GM12872 (cell line): ENCODE measurements at regions not wholly inside any gene's neighbourhood (a gene's known extent, or its start where the extent isn't known, plus 50 kb on each side); places are given as distances from the start of the nearest gene placed in this dataset.

Experiments used
- TF ChIP-seq, protein P1 (sequence below): IDR thresholded peaks from 3 replicates; pipeline ENCODE4 v1.5.1; 2011; ENCODE audit warnings: low read depth, mild to moderate bottlenecking, low read length, moderate library complexity; ENCODE audit not compliant: insufficient read depth

DNA sequence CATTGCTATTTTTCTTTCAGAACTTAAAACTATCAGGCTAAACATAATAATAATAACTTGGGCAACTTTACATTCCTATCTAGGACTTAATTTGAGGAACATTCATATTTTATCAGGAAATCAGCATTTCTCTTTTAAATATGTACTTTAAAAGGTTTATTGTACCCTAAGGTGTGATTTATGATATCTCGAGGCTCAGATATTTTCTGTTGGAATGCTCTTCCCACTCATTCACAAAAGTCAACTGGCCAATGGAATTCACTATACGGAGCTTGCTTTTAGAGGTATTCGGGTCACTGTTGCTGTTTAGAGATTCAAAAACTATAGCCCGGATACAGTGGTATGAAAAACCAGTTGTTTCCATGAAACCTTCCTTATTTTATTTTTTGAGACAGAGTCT lies 328.3 kb downstream of the GBA3 start:
- TF ChIP-seq, protein P1, sequence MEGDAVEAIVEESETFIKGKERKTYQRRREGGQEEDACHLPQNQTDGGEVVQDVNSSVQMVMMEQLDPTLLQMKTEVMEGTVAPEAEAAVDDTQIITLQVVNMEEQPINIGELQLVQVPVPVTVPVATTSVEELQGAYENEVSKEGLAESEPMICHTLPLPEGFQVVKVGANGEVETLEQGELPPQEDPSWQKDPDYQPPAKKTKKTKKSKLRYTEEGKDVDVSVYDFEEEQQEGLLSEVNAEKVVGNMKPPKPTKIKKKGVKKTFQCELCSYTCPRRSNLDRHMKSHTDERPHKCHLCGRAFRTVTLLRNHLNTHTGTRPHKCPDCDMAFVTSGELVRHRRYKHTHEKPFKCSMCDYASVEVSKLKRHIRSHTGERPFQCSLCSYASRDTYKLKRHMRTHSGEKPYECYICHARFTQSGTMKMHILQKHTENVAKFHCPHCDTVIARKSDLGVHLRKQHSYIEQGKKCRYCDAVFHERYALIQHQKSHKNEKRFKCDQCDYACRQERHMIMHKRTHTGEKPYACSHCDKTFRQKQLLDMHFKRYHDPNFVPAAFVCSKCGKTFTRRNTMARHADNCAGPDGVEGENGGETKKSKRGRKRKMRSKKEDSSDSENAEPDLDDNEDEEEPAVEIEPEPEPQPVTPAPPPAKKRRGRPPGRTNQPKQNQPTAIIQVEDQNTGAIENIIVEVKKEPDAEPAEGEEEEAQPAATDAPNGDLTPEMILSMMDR, result no peak

DNA sequence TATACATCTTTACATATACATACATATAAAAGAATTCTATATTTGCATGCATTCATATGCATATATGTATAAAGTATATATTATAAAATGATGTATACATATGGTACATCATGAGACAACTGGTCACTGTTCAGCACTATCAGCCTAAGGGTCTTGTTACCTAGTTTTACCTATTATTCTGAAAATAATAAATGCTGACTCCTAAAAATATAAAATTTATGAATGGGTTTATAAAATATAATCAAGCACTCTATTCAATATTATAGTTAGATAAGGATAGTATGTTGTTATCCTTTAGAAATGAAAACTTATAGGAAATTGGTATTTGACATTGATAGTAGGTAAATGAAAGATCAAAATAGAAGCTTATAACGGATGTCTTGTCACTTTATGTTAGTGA lies 324.2 kb downstream of the GBA3 start:
- TF ChIP-seq, protein P1, result no peak

DNA sequence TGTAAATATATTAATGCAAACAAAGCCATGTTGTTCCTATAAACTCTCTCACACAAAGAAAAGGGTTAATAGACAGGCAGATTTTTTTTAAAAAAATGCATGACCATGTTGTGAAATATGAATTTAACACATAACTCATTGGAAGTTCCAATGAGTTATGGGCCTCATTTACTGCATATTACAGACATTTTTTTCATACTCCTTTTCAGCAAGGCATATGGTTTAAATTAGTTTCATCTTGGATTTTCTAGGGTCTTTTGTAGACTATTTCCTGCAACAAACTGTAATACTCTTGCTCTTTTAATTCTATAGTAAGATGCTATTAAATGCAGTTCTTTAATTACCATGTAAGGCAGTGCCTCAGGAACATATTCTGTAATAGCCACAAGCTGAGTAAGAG lies 323.1 kb downstream of the GBA3 start:
- TF ChIP-seq, protein P1, result no peak

DNA sequence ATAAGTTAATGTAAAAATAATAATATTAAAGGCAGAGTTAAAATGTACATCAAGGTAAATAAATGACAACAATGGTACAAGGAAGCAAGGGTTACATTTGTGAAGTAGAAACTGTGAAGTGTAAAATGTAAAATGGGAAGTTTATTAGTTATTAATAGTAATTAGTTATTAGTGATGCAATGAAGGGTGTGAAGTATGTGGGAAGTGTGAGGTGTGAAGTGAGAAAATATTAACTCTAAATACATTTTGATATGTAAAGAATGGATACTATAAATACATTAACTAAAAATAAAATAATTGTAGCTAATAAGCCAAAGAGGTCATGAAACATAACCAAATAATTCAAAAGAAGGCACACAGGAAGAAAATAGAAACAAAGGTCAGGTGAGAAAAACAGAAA lies 316.4 kb downstream of the GBA3 start:
- TF ChIP-seq, protein P1, result no peak

DNA sequence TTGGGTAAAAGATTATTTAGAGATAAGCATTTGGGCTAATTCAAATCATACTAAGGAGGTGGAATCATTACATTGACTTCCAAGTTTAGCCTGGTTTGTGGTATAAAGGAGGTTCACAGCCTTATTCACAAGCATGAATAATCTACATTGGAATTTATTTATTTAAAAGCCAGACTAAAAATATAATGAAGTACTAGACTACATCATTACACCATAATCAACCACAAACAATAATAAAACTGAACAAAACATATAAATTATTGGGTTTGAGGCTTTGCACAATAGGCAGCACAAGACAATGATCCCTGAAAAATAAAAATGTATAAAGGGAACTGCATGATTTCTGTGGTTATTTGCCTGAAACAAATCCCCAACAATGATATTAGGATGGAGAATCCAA lies 314.0 kb downstream of the GBA3 start:
- TF ChIP-seq, protein P1, result no peak

DNA sequence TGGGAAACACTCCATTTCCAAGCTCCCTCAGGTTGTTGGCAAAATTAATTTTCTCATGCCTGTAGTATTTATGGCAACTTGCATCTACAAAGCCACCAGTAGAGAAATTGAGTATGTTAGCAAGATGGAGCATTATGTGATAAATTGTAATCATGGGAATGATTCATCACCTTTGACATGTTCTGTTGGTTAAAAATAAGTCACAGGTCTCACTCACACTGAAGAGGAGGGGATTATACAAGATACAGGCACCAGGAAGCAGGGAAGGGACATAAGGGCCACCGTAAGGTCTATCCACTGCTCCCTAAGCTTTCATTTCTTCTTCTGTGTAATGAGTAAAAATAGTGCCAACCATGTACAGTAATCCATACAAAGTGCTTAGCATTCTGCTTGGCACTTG lies 313.0 kb downstream of the GBA3 start:
- TF ChIP-seq, protein P1, result no peak

DNA sequence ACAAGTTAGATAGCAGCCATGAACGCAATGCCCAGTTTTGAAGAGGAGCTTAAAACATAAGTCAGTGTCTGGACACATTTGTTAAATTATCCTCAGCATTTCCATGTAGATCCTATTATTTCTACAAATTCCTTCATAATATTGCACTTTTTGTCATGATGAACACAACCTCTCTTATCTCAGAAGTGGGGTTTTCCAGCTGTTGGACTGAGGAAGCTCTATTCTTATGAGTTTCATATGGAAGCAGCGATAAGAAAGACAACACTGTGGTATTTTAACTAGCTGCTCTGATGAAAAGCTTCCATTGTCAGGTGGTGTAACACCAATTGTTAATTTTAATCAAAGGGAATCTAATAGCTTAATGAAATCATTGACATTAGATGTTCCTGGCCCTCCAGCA lies 308.7 kb downstream of the GBA3 start:
- TF ChIP-seq, protein P1, result no peak

DNA sequence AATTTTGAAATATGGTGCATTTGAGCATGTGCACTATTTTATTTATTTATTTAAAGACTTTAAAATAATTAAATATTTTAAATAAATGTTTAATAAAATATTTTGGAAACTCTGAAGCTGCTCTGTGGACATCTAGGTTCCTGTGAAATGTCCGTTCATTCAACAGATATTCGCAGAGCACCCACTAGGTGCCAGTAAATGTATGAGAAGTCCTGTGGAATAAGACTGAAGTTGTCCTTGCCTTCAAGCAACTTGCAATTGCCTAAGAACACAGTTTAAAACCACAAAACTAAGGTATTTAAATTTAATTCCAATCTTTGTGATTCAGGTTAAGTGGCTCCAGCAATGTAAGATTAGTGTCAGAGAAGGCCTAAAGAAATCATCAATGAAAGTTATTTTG lies 306.7 kb downstream of the GBA3 start:
- TF ChIP-seq, protein P1, result no peak
